K562 (cell line): ENCODE measurements at regions not wholly inside any gene's neighbourhood (a gene's known extent, or its start where the extent isn't known, plus 50 kb on each side); places are given as distances from the start of the nearest gene placed in this dataset.

ENCODE experiments used
- ATAC-seq: fragments of 200-7000 bp; cut with Tn5 transposase; 3 replicates; pipeline ENCODE4 v1.9.1; 2020; ENCODE audit warnings: moderate library complexity
- BruUV-seq: library from RNA; stranded (reverse); fragments of 400-500 nt; replicated peaks from 2 replicates; lab custom pipeline; 2021; lab: Mats Ljungman, UMichigan
- CTCF ChIA-PET: fragments of 300-600 bp; formaldehyde crosslinking; extraction: SDS; loops from one replicate; lab custom pipeline; 2021; ENCODE audit warnings: low intra/inter-chr PET ratio; lab: Yijun Ruan, JAX
- POLR2A ChIA-PET: fragments of 300-600, 350-650 bp; sonication (Branson Sonifier 250); formaldehyde crosslinking; extraction: SDS; loops from one replicate; lab custom pipeline; 2021; ENCODE audit warnings: antibody characterized with exemption, inconsistent platforms; lab: Yijun Ruan, JAX
- DNase-seq, 4 experiments: peaks; one replicate each; pipeline versions ENCODE4 v3.0.0 to v3.0.0-alpha.2; 2011 to 2018; ENCODE audit warnings: low spot score in 3 of 4, mixed read lengths in 3 of 4; ENCODE audit errors: extremely low read depth in 1 of 4
- FAIRE-seq: peaks from 2 replicates; lab custom pipeline; 2011; peaks lifted over from hg19 to GRCh38; lab: Jason Lieb, UNC
- H2AFZ ChIP-seq: 2 replicates; pipeline ENCODE4 v1.6.0; 2011; ENCODE audit warnings: low read depth, low read length, control low read depth, inconsistent platforms
- H3K27ac ChIP-seq: fragments of 200-600 bp; 3 replicates; pipeline ENCODE4 v1.8.0; 2011; ENCODE audit warnings: low read depth, mild to moderate bottlenecking, control low read depth, inconsistent platforms, low read length, moderate library complexity, mixed read lengths; ENCODE audit errors: extremely low read depth
- H3K27me3 ChIP-seq, 2 experiments: fragments of 300-600 bp in 1 of 2; 2 replicates in 1 of 2; 3 replicates in 1 of 2; pipeline versions ENCODE4 v1.6.0 to v1.8.0; 2011; ENCODE audit warnings: inconsistent platforms in 2 of 2, low read length in 2 of 2, mild to moderate bottlenecking in 1 of 2, mixed read lengths in 1 of 2, moderate library complexity in 1 of 2; ENCODE audit not compliant: control insufficient read depth in 2 of 2, insufficient read depth in 2 of 2
- H3K36me3 ChIP-seq: fragments of 300-600 bp; 3 replicates; pipeline ENCODE4 v1.8.0; 2011; ENCODE audit warnings: mild to moderate bottlenecking, low read length, inconsistent platforms; ENCODE audit not compliant: control insufficient read depth, insufficient read depth
- H3K4me1 ChIP-seq, 2 experiments: fragments of 200-600 bp in 1 of 2; replicated peaks in 1 of 2; 2 replicates in 1 of 2; 3 replicates in 1 of 2; pipeline versions ENCODE4 v1.5.1 to v1.8.0; 2011; ENCODE audit warnings: inconsistent platforms in 2 of 2, low read length in 2 of 2, mild to moderate bottlenecking in 1 of 2, mixed read lengths in 1 of 2, moderate library complexity in 1 of 2; ENCODE audit not compliant: control insufficient read depth in 2 of 2, insufficient read depth in 2 of 2
- H3K4me2 ChIP-seq: 2 replicates; pipeline ENCODE4 v1.6.1; 2011; ENCODE audit warnings: low read length, control low read depth, inconsistent platforms, mixed read lengths; ENCODE audit not compliant: insufficient read depth
- H3K4me3 ChIP-seq: fragments of 200-600 bp; sonication (generic), shearing (Covaris generic); 2 replicates; pipeline ENCODE4 v1.5.1; 2016; ENCODE audit warnings: control low read depth, inconsistent platforms
- H3K79me2 ChIP-seq: fragments of 200-600 bp; 3 replicates; pipeline ENCODE4 v1.8.0; 2011; ENCODE audit warnings: low read length, inconsistent platforms; ENCODE audit not compliant: control insufficient read depth, insufficient read depth
- H3K9ac ChIP-seq, 2 experiments: 2 replicates each; pipeline versions ENCODE4 v1.6.0 to v1.6.1; 2011; ENCODE audit warnings: low read depth in 2 of 2, low read length in 2 of 2, control low read depth in 1 of 2, inconsistent platforms in 1 of 2, mild to moderate bottlenecking in 1 of 2, mixed read lengths in 1 of 2; ENCODE audit not compliant: insufficient read depth in 1 of 2
- H3K9me1 ChIP-seq: one replicate; pipeline ENCODE4 v1.6.0; 2011; ENCODE audit warnings: inconsistent platforms, mild to moderate bottlenecking, low read length, moderate library complexity; ENCODE audit not compliant: control insufficient read depth, insufficient read depth
- H3K9me3 ChIP-seq: replicated peaks from 2 replicates; pipeline ENCODE4 v1.5.1; 2011; ENCODE audit warnings: low read depth, low read length, inconsistent platforms; ENCODE audit not compliant: control insufficient read depth, insufficient read depth
- H4K20me1 ChIP-seq: replicated peaks from 2 replicates; pipeline ENCODE4 v1.6.1; 2011; ENCODE audit warnings: low read length, inconsistent platforms, mixed read lengths; ENCODE audit not compliant: control insufficient read depth, insufficient read depth
- ATF6 ChIP-seq: sonication (generic); formaldehyde crosslinking; IDR thresholded peaks from 2 replicates; pipeline ENCODE4 v1.4.0; 2020; ENCODE audit warnings: mild to moderate bottlenecking, missing genetic modification reagents
- CEBPG ChIP-seq, 3 experiments: fragments of 200-800 bp in 1 of 3; sonication (Bioruptor generic) in 1 of 3; sonication (generic) in 1 of 3; formaldehyde crosslinking in 1 of 3; IDR thresholded peaks in 2 of 3; conservative IDR thresholded peaks in 1 of 3; 2 replicates each; pipeline versions ENCODE4 v1.6.1 to v1.8.0; 2016 to 2022; ENCODE audit warnings: missing compliant biosample characterization in 2 of 3, missing genetic modification characterization in 2 of 3, mild to moderate bottlenecking in 1 of 3, missing genetic modification reagents in 1 of 3
- CHD4 ChIP-seq: fragments of 200-600 bp; sonication (generic); IDR thresholded peaks from 3 replicates; pipeline ENCODE4 v1.6.1; 2012; ENCODE audit warnings: low read depth, mild to moderate bottlenecking, mixed read lengths, low read length, inconsistent platforms; ENCODE audit not compliant: insufficient read depth, insufficient replicate concordance, poor library complexity, severe bottlenecking
- EP300 ChIP-seq: IDR thresholded peaks from 2 replicates; pipeline ENCODE4 v1.6.1; 2012; ENCODE audit warnings: low read length, improper control_type of control experiment
- NCOA4 ChIP-seq: fragments of 450-650 bp; IDR thresholded peaks from 2 replicates; pipeline ENCODE4 v1.6.1; 2018; ENCODE audit warnings: mild to moderate bottlenecking; ENCODE audit not compliant: partially characterized antibody
- NFRKB ChIP-seq: fragments of 450-650 bp; IDR thresholded peaks from 2 replicates; pipeline ENCODE4 v1.6.1; 2016; ENCODE audit warnings: low read depth
- TSC22D4 ChIP-seq: fragments of 450-650 bp; IDR thresholded peaks from 2 replicates; pipeline ENCODE4 v1.6.1; 2016; ENCODE audit warnings: missing genetic modification characterization, missing biosample characterization, control low read depth
- ZBTB17 ChIP-seq: fragments of 450-650 bp; formaldehyde crosslinking; IDR thresholded peaks from 2 replicates; pipeline ENCODE4 v1.4.0; 2020; ENCODE audit warnings: mild to moderate bottlenecking
- ZNF644 ChIP-seq: fragments of 200-800 bp; sonication (Bioruptor generic); IDR thresholded peaks from 2 replicates; pipeline ENCODE4 v1.6.1; 2016; ENCODE audit warnings: low read depth, missing genetic modification characterization, missing compliant biosample characterization
- ZNF699 ChIP-seq: fragments of 250-450 bp; sonication (Bioruptor Pico); IDR thresholded peaks from 2 replicates; pipeline ENCODE4 v1.8.0; 2021; ENCODE audit warnings: mild to moderate bottlenecking, moderate library complexity; ENCODE audit not compliant: insufficient replicate concordance
- ZNF79 ChIP-seq: fragments of 250-450 bp; sonication (Bioruptor Pico); IDR thresholded peaks from 2 replicates; pipeline ENCODE4 v1.4.0; 2020; ENCODE audit warnings: low read depth, mild to moderate bottlenecking, moderate library complexity
- whole genome bisulfite sequencing: fragments of 100-300 bp; shearing (Covaris generic); methylation state at CpG from one replicate; pipeline ENCODE4 v1.1.6; 2016; ENCODE audit warnings: low coverage, mixed read lengths; ENCODE audit not compliant: insufficient coverage; ENCODE audit errors: missing lambda C conversion rate; 5-methylcytosine and 5-hydroxymethylcytosine counted together
- in situ Hi-C: fragments of 300-500 bp; cut with MboI; formaldehyde crosslinking; loops from 4 replicates; pipeline ENCODE4 v1.15.0; 2018; ENCODE audit warnings: inconsistent platforms, mixed read lengths
- intact Hi-C: fragments of 100-400 bp; cut with micrococcal nuclease; formaldehyde crosslinking; loops from 2 replicates; pipeline ENCODE4 v1.14.2; 2022
- TF ChIP-seq, protein P1 (sequence below): fragments of 250-450 bp; sonication (Bioruptor Pico); IDR thresholded peaks from 2 replicates; pipeline ENCODE4 v1.8.0; 2022; ENCODE audit warnings: inconsistent platforms, mild to moderate bottlenecking, moderate library complexity, borderline replicate concordance

- TF ChIP-seq, protein P1, sequence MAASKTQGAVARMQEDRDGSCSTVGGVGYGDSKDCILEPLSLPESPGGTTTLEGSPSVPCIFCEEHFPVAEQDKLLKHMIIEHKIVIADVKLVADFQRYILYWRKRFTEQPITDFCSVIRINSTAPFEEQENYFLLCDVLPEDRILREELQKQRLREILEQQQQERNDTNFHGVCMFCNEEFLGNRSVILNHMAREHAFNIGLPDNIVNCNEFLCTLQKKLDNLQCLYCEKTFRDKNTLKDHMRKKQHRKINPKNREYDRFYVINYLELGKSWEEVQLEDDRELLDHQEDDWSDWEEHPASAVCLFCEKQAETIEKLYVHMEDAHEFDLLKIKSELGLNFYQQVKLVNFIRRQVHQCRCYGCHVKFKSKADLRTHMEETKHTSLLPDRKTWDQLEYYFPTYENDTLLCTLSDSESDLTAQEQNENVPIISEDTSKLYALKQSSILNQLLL (CRISPR knock-in tag), result no peak
- TF ChIP-seq ZBTB17 (no peak), ZNF79 (CRISPR knock-in tag) (no peak), ATF6 (no peak), NFRKB (no peak), ZNF699 (CRISPR knock-in tag) (no peak), CEBPG (CRISPR knock-in tag; IDR thresholded peaks at IDR 0.05) (no peak), CEBPG (tag; conservative IDR thresholded peaks at IDR 0.05 in 1 of 2, IDR thresholded peaks at IDR 0.05 in 1 of 2) (no peak)
Observed at GRCh38 chr10:108141064-108141463, 976.6 kb upstream of the SORCS1 start (continued).

DNA sequence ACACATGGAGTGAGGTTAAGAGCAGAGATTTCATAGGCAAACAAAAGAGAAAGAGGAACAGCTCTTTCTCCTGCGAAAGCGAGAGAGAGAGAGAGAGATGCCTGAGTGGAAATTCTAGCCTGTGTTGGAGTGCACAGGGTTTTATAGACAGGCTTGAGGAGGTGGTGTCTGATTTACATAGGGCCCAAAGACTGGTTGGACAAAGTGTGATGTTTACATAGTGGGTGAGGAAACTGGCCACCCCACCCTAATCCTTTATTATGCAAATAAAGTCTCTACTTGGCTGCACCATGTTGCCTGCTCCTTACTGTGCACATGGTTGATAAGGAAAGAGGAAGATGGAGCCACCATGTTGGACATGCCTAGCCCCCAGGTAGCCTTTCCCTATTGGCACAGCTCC lies 967.8 kb upstream of the SORCS1 start:
- no peaks in the 10 kb centered on the region for H3K4me1 ChIP-seq
- H4K20me1 ChIP-seq, result no peaks in the 10 kb centered on the region
- no peak for DNase-seq
- in situ Hi-C loops (no loop called here), intact Hi-C loops (no loop called here)
- no peak for TF ChIP-seq EP300
- no peak for TF ChIP-seq ZNF644 (tag)
- TF ChIP-seq NCOA4, result no peak
- no peak for TF ChIP-seq CHD4
- TF ChIP-seq TSC22D4 (tag), result no peak
- H3K9me1 ChIP-seq, result no peaks in the 10 kb centered on the region
- no TSS peak for BruUV-seq
- FAIRE-seq, result no peak
- POLR2A ChIA-PET, result no interaction called here
- no peaks in the 10 kb centered on the region for H3K9me3 ChIP-seq
- no CpG with 5 or more reads among the region's 2 CpGs for WGBS
- no peak overlapping the region for H3K4me3 ChIP-seq
- CTCF ChIA-PET, result no interaction called here
- H3K9ac ChIP-seq, result no peak overlapping the region
- no peaks in the 10 kb centered on the region for H3K36me3 ChIP-seq
- no peak overlapping the region for H3K4me2 ChIP-seq
- H3K79me2 ChIP-seq, result no peaks in the 10 kb centered on the region
- no peaks in the 10 kb centered on the region for H3K27me3 ChIP-seq
- no peak overlapping the region for H2AFZ ChIP-seq
- ATAC-seq, result no peak
- H3K27ac ChIP-seq, result no peak overlapping the region
